Sigmoid colon (tissue), 6 donors: ENCODE measurements at regions not wholly inside any gene's neighbourhood (a gene's known extent, or its start where the extent isn't known, plus 50 kb on each side); places are given as distances from the start of the nearest gene placed in this dataset.
A peak's percentile ranks its signal among the peaks of the same experiment; 100 is the strongest.

Source experiments
- DNase-seq: peaks from one replicate; pipeline ENCODE4 v3.0.0-alpha.2; 2019
- H3K27ac ChIP-seq, 4 donors: fragments of 200-600 bp; sonication (generic); one replicate each; pipeline ENCODE4 v1.5.1; 2016 to 2019; ENCODE audit warnings: mild to moderate bottlenecking in 1 of 4
- H3K27me3 ChIP-seq, 3 donors: fragments of 200-600 bp; sonication (generic); one replicate each; pipeline ENCODE4 v1.5.1; 2019; ENCODE audit warnings: mild to moderate bottlenecking in 1 of 3
- H3K36me3 ChIP-seq, 4 donors: fragments of 200-600 bp; sonication (generic); one replicate each; pipeline ENCODE4 v1.5.1; 2016 to 2019
- H3K4me1 ChIP-seq, 4 donors: fragments of 200-600 bp; sonication (generic); one replicate each; pipeline ENCODE4 v1.5.1; 2017 to 2019
- H3K4me3 ChIP-seq, 4 donors: fragments of 200-600 bp; sonication (generic); one replicate each; pipeline ENCODE4 v1.5.1; 2017 to 2019; ENCODE audit warnings: mild to moderate bottlenecking in 2 of 4, moderate library complexity in 1 of 4
- H3K9me3 ChIP-seq, 4 donors: fragments of 200-600 bp in 3 of 4; sonication (generic) in 3 of 4; one replicate each; pipeline versions ENCODE4 v1.5.1 to v1.6.1; 2013 to 2019
- EP300 ChIP-seq, 4 donors: sonication (generic); formaldehyde crosslinking; IDR thresholded peaks; one replicate each; pipeline ENCODE4 v1.6.1; 2017; ENCODE audit warnings: antibody characterized with exemption in 4 of 4
- POLR2A ChIP-seq, 2 donors: fragments of 450-650 bp; IDR thresholded peaks; one replicate each; pipeline ENCODE4 v1.6.1; 2016; ENCODE audit warnings: antibody characterized with exemption in 2 of 2, mild to moderate bottlenecking in 2 of 2, moderate library complexity in 2 of 2
- POLR2AphosphoS5 ChIP-seq, 4 donors: sonication (generic); formaldehyde crosslinking; IDR thresholded peaks; one replicate each; pipeline ENCODE4 v1.6.1; 2017; ENCODE audit warnings: antibody characterized with exemption in 4 of 4
- WGBS, 2 donors: extraction: QIAGEN DNeasy Blood & Tissue Kit; methylation state at CpG; one replicate each; pipeline ENCODE4 v1.1.7; 2013; 5-methylcytosine and 5-hydroxymethylcytosine counted together
- intact Hi-C: fragments of 100-400 bp; cut with DNase I; formaldehyde crosslinking; loops from one replicate; pipeline ENCODE4 v1.15.1; 2023
- TF ChIP-seq, protein P1 (sequence below), 4 experiments: fragments of 450-650 bp in 3 of 4; fragments of 200-600 bp in 1 of 4; IDR thresholded peaks; one replicate each; pipeline ENCODE4 v1.5.1; 2016 to 2019; ENCODE audit warnings: antibody characterized with exemption in 4 of 4, mild to moderate bottlenecking in 3 of 4, moderate library complexity in 2 of 4
- donor health status: healthy with polysubstance abuse.
- donor health status: healthy.

DNA sequence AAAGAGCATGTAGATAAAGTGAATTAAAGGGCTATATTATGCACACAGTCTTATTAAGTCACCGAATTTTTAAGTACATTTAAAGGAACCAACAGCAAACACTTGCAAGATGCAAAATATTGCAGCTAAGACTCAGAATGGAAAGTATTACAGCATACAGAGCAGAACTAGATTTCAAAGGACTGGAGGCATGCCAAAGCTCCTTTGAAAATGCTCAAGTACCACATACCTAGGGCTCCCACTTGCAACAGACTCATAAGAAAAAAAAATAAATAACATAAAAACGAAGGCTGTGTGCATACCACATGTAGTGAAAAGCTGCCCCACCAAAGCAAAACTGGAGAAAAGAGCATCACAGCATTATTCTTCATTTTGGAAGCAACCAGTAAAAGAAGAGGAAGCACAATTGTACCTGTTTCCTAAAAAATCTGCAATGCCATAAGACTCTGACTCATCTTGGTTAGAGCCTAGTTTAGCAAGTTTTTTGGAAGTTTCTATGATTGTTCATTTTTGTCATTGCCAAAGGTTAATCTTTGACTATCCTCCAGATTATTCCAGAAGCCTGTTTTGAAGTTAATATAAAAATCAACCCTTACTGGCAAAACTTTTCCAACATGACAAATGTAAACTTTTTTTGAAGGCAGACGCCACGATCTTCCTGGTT lies 306.0 kb upstream of the COL3A1 start:
- TF ChIP-seq, protein P1, sequence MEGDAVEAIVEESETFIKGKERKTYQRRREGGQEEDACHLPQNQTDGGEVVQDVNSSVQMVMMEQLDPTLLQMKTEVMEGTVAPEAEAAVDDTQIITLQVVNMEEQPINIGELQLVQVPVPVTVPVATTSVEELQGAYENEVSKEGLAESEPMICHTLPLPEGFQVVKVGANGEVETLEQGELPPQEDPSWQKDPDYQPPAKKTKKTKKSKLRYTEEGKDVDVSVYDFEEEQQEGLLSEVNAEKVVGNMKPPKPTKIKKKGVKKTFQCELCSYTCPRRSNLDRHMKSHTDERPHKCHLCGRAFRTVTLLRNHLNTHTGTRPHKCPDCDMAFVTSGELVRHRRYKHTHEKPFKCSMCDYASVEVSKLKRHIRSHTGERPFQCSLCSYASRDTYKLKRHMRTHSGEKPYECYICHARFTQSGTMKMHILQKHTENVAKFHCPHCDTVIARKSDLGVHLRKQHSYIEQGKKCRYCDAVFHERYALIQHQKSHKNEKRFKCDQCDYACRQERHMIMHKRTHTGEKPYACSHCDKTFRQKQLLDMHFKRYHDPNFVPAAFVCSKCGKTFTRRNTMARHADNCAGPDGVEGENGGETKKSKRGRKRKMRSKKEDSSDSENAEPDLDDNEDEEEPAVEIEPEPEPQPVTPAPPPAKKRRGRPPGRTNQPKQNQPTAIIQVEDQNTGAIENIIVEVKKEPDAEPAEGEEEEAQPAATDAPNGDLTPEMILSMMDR (IDR thresholded peaks at IDR 0.05): no peak
- TF ChIP-seq POLR2AphosphoS5 (IDR thresholded peaks at IDR 0.05) (peak in 1 of 4 donors; percentile 10), POLR2A (IDR thresholded peaks at IDR 0.05) (no peak), EP300 (IDR thresholded peaks at IDR 0.05) (no peak)
- Histone ChIP-seq H3K4me1 (peaks cover 0 to 26% (median 12%) of the 10 kb centered on the region in 4 donors), H3K27me3 (no peaks in the 10 kb centered on the region), H3K4me3 (no peak overlapping the region), H3K9me3 (no peaks in the 10 kb centered on the region), H3K36me3 (no peaks in the 10 kb centered on the region), H3K27ac (peak overlapping the region in 1 of 4 donors; percentile 38)
- peak; percentile 59 for DNase-seq
- intact Hi-C loops: loop anchor here (10.0 kb wide), 1 partner anchor 133 kb away; no protein-coding TSS in a partner anchor
- 67 to 71% methylated on average over 4 of the region's 4 CpGs for WGBS, 2 donors

DNA sequence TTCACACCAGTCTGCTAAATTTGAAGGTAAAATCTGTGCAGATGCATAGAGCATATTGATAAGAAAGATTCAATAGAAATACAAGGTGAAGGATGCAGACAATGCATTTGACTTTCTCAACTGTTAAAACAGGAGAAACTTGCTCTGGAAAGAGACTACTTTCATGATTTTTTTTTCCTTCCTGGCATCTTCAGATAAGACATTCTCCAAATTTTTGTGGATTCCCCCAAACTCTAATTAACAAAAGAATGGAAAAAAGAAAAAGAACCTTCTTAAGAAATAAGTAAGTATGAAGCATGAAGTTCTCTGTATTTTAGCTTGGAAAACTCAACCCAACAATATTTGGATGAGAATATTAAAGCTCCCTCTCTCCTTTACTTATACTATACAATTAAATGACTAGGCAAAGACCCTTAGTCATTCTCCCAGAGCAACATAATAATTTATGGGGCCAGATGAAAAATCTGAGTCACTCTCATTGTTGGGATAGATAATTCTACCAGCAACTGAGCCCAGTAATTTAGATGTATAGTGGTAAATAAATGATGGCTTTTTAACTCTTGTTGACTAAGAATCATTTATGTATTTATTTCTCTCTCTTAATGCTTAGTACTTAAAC lies 298.7 kb upstream of the COL3A1 start:
- TF ChIP-seq POLR2A (IDR thresholded peaks at IDR 0.05) (no peak), EP300 (IDR thresholded peaks at IDR 0.05) (no peak), POLR2AphosphoS5 (IDR thresholded peaks at IDR 0.05) (no peak)
- TF ChIP-seq, protein P1 (IDR thresholded peaks at IDR 0.05): no peak

DNA sequence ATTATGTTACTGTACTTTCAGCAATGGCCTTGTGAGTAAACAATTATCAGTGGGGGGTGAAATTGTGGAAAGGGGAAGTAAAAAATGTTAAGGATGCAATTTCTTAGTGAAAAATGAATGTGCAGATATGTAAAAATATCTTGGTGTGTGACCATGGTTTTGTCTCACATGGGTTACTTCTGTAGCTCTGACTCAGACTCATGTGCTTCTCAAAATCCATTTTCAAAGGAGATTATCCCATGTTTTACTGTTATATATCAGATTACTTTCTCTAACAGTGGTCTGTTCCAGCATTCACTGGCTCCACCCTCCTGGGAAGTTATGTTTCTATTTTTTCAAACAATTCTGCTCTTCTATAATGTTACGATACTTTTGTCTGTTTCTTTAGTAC lies 298.2 kb upstream of the COL3A1 start:
- intact Hi-C loops: no loop called here
- Histone ChIP-seq H3K27me3 (no peaks in the 10 kb centered on the region), H3K36me3 (no peaks in the 10 kb centered on the region), H3K9me3 (no peaks in the 10 kb centered on the region), H3K4me3 (no peak overlapping the region), H3K27ac (no peak overlapping the region), H3K4me1 (peaks cover 0 to 9% (median 3%) of the 10 kb centered on the region in 4 donors)
- no peak for DNase-seq
- no peak for TF ChIP-seq POLR2AphosphoS5 (IDR thresholded peaks at IDR 0.05)
- no peak for TF ChIP-seq POLR2A (IDR thresholded peaks at IDR 0.05)
- TF ChIP-seq, protein P1 (IDR thresholded peaks at IDR 0.05): no peak
- no peak for TF ChIP-seq EP300 (IDR thresholded peaks at IDR 0.05)
- WGBS, 2 donors: 96 to 98% methylated on average over 1 of the region's 1 CpG

More for the DNA sequence above, 298.7 kb upstream of the COL3A1 start:
- Histone ChIP-seq H3K27me3 (no peaks in the 10 kb centered on the region), H3K27ac (no peak overlapping the region), H3K9me3 (no peaks in the 10 kb centered on the region), H3K4me3 (no peak overlapping the region), H3K4me1 (peaks cover 0 to 9% (median 3%) of the 10 kb centered on the region in 4 donors), H3K36me3 (no peaks in the 10 kb centered on the region)
- no peak for DNase-seq
- intact Hi-C loops: no loop called here

DNA sequence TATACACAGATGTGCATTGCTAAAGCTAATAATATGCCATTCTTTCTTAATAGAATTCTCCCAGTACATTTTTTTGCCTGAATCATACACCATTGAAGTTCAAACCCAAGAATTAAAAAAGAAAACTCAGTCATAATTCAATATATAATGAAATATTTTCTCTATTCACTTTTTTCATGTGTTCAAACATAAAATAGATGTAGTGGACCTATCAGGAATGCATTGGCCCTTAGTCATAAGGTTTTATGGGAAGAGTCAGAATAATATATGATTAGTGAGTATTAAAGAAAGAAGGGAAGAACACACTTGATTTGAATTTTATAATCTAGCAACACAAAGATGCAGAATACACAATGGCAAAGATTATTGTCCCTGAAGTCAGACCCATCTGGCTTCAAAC lies 297.0 kb upstream of the COL3A1 start:
- no peak for DNase-seq
- intact Hi-C loops: no loop called here
- no peaks in the 10 kb centered on the region for H3K9me3 ChIP-seq

More for the DNA sequence above, 297.0 kb upstream of the COL3A1 start:
- no peaks in the 10 kb centered on the region for H3K27me3 ChIP-seq
- no peak overlapping the region for H3K4me3 ChIP-seq
- H3K4me1 ChIP-seq: peaks cover 0 to 9% (median 3%) of the 10 kb centered on the region in 4 donors
- no peak overlapping the region for H3K27ac ChIP-seq
- TF ChIP-seq, protein P1 (IDR thresholded peaks at IDR 0.05): no peak
- TF ChIP-seq POLR2A (IDR thresholded peaks at IDR 0.05) (no peak), EP300 (IDR thresholded peaks at IDR 0.05) (no peak), POLR2AphosphoS5 (IDR thresholded peaks at IDR 0.05) (no peak)
- no peaks in the 10 kb centered on the region for H3K36me3 ChIP-seq
